ENCODE measurements at regions not wholly inside any gene's neighbourhood (a gene's known extent, or its start where the extent isn't known, plus 50 kb on each side); places are given as distances from the start of the nearest gene placed in this dataset.
"Not testable (repeated sequence)": the region's sequence is repeated elsewhere in the genome, so short reads cannot be mapped to it uniquely, and the experiment has no call there.

- no peak overlapping the region for H3K4me3 ChIP-seq (ENCODE audit: low read depth, low read length)
- DNase-seq (ENCODE audit: low read depth), result no peak
Measured at GRCh38 chr7:130789436-130789835, 55.4 kb upstream of the KLF14 start.

GRCh38 chr7:130791746-130792145 is 57.7 kb upstream of the KLF14 start:
- H3K4me3 ChIP-seq (ENCODE audit: low read depth, low read length), result no peak overlapping the region
- no peak for DNase-seq (ENCODE audit: low read depth)

- peak overlapping the region; percentile 10 for H3K4me3 ChIP-seq (ENCODE audit: low read depth, low read length)
- DNase-seq (ENCODE audit: low read depth), result no peak
Measured at GRCh38 chr7:130793855-130794618, 60.0 kb upstream of the KLF14 start.

GRCh38 chr7:130794619-130794922 is 60.6 kb upstream of the KLF14 start:
- no peak for DNase-seq (ENCODE audit: low read depth)
- peak overlapping the region; percentile 10 for H3K4me3 ChIP-seq (ENCODE audit: low read depth, low read length)

- not testable (repeated sequence) for DNase-seq (ENCODE audit: low read depth); H3K4me3 ChIP-seq (ENCODE audit: low read depth, low read length)
Measured at GRCh38 chr7:130796425-130796824, 62.4 kb upstream of the KLF14 start.

- no peak overlapping the region for H3K4me3 ChIP-seq (ENCODE audit: low read depth, low read length)
Measured at GRCh38 chr7:130803127-130803526, 69.1 kb upstream of the KLF14 start.

GRCh38 chr7:130804220-130804619 is 70.2 kb upstream of the KLF14 start:
- no peak for DNase-seq (ENCODE audit: low read depth)
- H3K4me3 ChIP-seq (ENCODE audit: low read depth, low read length), result no peak overlapping the region

More at GRCh38 chr7:130803127-130803526, 69.1 kb upstream of the KLF14 start:
- DNase-seq (ENCODE audit: low read depth), result no peak

GRCh38 chr7:130812819-130813218 is 78.8 kb upstream of the KLF14 start:
- not testable (repeated sequence) for H3K4me3 ChIP-seq (ENCODE audit: low read depth, low read length); DNase-seq (ENCODE audit: low read depth)

GRCh38 chr7:130814778-130815335 is 80.8 kb upstream of the KLF14 start:
- no peak overlapping the region for H3K4me3 ChIP-seq (ENCODE audit: low read depth, low read length)
- DNase-seq (ENCODE audit: low read depth), result no peak

- no peak for DNase-seq (ENCODE audit: low read depth)
- no peak overlapping the region for H3K4me3 ChIP-seq (ENCODE audit: low read depth, low read length)
Measured at GRCh38 chr7:130818056-130818455, 84.0 kb upstream of the KLF14 start.

- H3K4me3 ChIP-seq (ENCODE audit: low read depth, low read length), result no peak overlapping the region
- no peak for DNase-seq (ENCODE audit: low read depth)
Measured at GRCh38 chr7:130821864-130822263, 87.9 kb upstream of the KLF14 start.

GRCh38 chr7:130822642-130823041 is 88.6 kb upstream of the KLF14 start:
- DNase-seq (ENCODE audit: low read depth), result no peak
- H3K4me3 ChIP-seq (ENCODE audit: low read depth, low read length), result no peak overlapping the region

- DNase-seq (ENCODE audit: low read depth), result no peak
- no peak overlapping the region for H3K4me3 ChIP-seq (ENCODE audit: low read depth, low read length)
Measured at GRCh38 chr7:130823060-130823459, 89.1 kb upstream of the KLF14 start.

- no peak for DNase-seq (ENCODE audit: low read depth)
- no peak overlapping the region for H3K4me3 ChIP-seq (ENCODE audit: low read depth, low read length)
Measured at GRCh38 chr7:130825819-130826218, 91.8 kb upstream of the KLF14 start.

GRCh38 chr7:130829415-130829814 is 95.4 kb upstream of the KLF14 start:
- no peak overlapping the region for H3K4me3 ChIP-seq (ENCODE audit: low read depth, low read length)
- no peak for DNase-seq (ENCODE audit: low read depth)

- no peak overlapping the region for H3K4me3 ChIP-seq (ENCODE audit: low read depth, low read length)
- no peak for DNase-seq (ENCODE audit: low read depth)
Measured at GRCh38 chr7:130831322-130831721, 97.3 kb upstream of the KLF14 start.

GRCh38 chr7:130831817-130832481 is 97.9 kb upstream of the KLF14 start:
- no peak overlapping the region for H3K4me3 ChIP-seq (ENCODE audit: low read depth, low read length)
- DNase-seq (ENCODE audit: low read depth), result no peak

GRCh38 chr7:130838738-130839137 is 104.7 kb upstream of the KLF14 start:
- DNase-seq (ENCODE audit: low read depth), result peak; percentile 74
- H3K4me3 ChIP-seq (ENCODE audit: low read depth, low read length), result no peak overlapping the region

- H3K4me3 ChIP-seq (ENCODE audit: low read depth, low read length), result no peak overlapping the region
- DNase-seq (ENCODE audit: low read depth), result no peak
Measured at GRCh38 chr7:130840599-130840998, 106.6 kb upstream of the KLF14 start.

GRCh38 chr7:130841416-130841815 is 107.4 kb upstream of the KLF14 start:
- no peak for DNase-seq (ENCODE audit: low read depth)
- no peak overlapping the region for H3K4me3 ChIP-seq (ENCODE audit: low read depth, low read length)

GRCh38 chr7:130843703-130844102 is 109.7 kb upstream of the KLF14 start:
- no peak overlapping the region for H3K4me3 ChIP-seq (ENCODE audit: low read depth, low read length)
- no peak for DNase-seq (ENCODE audit: low read depth)

All from skeletal muscle cell (primary cell).